Fibroblast of skin of right quadriceps (primary cell): ENCODE measurements at regions not wholly inside any gene's neighbourhood (a gene's known extent, or its start where the extent isn't known, plus 50 kb on each side); places are given as distances from the start of the nearest gene placed in this dataset.
A peak's percentile ranks its signal among the peaks of the same experiment; 100 is the strongest.

Experiments
- DNase-seq: peaks from one replicate; pipeline ENCODE4 v3.0.0-alpha.2; 2013

DNA sequence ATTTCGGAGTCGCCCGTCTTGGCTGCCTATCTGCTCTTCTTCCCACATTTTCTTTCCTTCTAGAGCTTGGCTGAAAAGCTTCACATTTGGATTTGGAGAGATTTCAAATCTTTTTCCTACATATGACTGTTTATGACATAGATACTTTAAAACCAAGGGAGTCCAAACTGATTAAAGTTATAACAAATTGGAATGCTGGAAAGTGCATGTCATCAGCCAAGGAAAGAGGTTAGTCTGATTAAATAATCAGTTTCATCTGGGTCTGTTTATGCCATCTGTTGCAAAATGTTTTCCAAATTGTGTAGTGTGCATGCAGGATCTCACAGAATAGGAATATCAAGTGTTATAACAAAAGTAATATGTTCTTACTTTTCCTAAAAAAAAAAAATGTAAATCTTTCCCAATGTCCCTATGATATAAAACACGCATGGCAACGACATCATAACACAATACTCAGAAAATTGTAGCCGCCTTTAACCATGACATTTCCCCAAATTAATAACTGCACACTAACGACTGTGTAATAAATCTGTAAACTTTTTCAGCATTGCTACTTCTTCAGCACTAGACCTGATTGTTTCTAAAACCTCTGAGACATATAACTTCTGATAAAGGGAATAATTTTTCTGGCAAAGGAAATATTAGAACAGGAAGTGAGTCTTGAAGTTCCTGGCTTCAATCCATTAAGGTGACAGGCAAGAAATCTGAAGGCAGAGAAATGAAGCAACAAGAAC is 230.2 kb upstream of the FOXQ1 start:
- DNase-seq, result peak; percentile 81

DNA sequence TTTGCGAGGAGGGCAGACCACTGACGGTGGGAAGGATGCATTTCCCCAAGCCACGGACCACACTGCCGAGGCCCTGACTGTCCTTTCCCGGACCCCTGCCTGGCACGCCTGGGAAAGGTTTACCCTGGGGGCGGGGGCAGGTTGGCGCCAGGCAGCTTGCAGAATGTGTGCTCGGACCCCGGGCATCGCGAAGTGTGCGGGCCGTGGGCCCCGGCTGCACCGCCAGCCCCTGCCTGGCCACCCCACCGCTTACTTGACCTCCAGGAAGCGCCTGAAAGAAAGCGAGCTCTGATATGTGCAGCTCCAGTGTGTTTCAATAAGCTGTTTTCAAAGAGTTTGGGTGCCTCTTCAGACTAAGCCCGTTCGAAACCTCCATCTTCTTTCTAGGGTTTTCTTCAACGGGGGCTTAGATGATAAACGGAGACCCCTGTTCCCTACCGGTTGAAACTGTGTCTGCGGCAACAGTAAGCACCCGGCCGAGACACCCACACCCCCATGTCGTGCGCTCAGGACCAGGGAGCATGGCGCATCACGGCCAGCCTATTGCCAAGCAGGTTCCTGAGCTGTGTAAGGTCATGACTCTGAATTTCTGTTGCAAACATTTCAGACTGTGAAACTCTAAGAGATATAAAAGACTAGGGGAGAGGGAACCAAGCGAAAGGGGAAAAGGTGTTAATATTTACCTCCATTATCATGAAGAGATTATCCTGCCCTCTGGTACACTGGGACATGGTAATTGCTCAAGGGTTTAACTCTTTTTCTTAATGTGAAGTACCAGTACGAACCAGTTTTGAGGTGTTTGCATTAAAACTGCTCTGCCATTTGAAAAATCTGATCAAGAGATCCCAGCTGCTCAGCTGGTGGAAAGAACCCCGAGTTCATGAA is 231.2 kb upstream of the FOXQ1 start:
- no peak for DNase-seq

GRCh38 chr6:1079525-1079924 is 232.4 kb upstream of the FOXQ1 start:
- no peak for DNase-seq

- no peak for DNase-seq
Observed at GRCh38 chr6:1077478-1078416, 234.2 kb upstream of the FOXQ1 start.

DNA sequence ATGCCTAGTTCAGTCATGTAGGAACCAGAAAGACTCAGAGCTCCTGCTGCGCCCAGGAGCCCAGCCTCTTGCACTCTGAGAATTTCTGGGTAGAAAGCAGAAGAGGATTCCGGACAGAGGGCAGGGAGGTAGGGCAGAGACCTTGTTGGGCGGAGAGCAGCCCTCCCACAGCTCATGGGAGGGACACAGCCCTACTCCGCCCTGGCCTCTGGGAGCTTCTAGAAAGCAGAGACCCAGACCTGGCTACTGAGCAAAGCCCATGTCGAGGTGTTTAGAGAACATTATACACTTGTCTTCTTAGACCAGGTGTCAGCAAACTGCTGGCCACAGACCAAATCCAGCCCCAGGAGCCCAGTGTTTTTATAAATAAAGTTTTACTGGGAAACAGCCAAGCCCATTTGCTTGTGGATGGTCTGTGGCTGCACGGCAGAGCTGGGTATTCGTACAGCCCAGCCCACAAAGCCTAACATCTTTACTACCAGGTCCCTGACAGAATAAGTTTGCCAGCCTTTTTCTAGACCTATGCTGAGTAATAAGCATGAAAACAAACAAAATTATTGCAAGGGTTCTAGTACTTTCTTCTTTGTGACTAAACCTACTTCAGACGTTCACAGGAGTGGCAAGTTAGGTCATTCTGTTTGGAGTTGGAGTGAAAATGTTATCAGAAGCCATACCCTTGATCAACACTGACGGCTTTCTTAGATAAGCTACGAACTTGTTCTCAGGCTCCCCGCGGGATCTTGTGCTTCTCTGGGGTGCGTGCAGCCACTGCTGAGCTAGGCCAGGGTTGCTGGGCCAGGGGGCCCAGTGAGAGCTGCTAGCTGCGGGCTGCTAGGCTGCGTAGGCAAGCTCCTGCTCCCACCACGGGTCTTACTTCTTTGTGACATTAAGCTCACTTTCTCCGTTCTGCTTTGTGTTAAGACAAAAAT is 235.1 kb upstream of the FOXQ1 start:
- no peak for DNase-seq

DNA sequence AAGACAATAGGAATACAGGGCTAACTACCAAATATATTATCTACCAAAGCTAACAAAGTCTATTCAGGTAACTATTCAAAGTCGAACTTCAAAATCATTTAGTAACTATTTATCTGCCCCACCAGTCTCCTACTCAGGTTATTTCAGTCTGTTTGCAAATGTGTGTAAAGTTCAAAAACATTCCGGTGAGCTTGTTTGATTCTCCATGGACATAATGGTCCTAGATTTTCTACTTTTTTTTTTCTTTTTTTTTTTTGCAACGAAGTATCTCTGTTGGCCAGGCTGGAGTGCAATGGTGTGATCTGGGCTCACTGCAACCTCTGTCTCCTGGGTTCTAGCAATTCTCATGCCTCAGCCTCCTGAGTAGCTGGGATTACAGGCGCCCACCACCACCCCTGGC is 236.0 kb upstream of the FOXQ1 start:
- DNase-seq, result no peak

DNA sequence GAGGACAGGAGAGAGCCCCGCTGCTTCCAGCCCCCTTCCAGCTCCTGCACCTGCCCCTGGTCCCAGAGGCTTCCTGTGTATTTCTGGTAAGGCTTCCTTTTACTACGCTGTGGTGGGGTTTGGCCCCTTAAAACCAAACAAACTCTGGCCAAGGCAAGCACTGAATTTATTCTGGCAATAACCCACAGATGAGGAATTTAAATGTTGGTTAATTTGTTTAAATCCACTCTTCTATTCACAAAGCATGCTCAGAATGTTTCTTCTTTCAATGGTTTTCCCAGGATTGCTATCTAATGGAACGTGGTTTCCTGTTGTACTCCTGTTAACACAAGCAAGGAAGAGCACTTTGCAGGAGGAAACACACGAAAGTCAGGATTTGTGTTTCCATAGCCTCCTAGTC is 236.5 kb upstream of the FOXQ1 start:
- no peak for DNase-seq

DNA sequence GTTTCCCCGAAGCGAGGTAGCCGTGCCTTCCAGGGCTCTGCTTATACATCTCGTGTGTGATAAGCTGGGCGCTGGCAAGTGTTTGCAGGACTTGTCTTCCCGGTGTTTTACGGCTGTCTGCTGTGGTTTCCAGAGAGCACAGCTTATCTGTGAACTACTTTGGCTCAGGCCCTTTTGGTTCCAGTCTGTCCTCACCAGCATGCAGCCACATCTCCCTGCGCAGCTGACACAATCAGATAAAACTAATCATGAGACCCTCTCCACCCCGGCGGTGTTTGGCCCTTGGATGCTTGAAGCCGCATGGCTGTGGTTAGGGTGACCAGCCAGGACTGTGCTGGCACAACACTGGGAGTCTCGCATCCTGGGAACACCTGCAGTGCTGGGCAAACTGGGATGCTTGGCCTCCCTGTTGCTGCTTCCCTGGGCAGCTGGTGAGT is 241.8 kb upstream of the FOXQ1 start:
- DNase-seq, result no peak

DNA sequence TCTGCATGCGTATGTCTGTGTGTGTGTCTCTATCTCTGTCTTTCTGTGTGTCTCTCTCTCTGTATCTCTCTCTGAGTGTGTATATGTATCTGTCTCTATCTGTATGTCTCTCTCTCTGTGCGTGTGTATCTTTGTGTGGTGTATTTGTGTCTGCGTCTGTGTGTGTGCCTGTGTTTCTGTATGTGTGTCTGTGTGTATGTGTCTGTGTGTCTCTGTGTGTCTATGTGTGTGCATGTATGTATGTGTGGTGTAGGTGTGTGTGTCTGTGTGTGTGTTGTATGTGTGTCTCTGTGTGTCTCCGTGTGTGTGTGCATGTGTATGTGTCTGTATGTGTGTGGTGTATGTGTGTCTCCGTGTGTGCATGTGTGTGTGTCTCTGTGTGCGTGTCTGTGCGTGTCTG is 243.0 kb upstream of the FOXQ1 start:
- DNase-seq, result no peak

GRCh38 chr6:1068068-1068467 is 243.8 kb upstream of the FOXQ1 start:
- no peak for DNase-seq

- no peak for DNase-seq
Observed at GRCh38 chr6:1067346-1067745, 244.6 kb upstream of the FOXQ1 start.

DNA sequence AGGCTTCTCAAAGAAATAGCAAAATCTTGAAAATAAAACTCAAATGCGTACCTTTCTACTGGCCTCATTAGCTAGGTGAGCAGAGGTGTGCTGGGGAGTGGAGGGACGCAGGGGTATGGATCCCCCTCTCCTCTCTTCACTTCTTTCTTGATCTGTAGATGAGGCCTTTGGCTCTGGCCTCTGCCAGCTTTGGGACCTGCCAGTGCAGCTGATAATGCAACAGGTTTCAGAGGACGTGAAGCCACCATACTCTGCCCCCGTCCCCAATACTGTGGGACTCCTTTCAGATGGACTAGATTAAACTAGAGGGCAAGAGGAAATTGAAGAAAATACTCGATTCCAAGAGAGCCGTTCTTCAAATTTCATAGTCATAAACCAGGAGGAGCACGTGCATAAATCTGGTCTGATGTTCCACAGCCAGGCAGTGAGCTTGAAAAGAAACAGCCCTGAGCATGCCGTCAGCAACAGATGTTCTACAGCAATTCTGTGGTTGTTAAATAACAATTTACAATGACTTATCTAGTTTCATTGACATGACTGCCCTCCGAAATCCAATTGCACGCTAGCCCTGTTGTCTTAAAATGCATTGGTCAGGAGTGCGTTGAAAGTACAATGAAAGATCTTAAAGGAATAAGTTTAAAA is 245.3 kb upstream of the FOXQ1 start:
- DNase-seq, result no peak

- no peak for DNase-seq
Observed at GRCh38 chr6:1065986-1066385, 245.9 kb upstream of the FOXQ1 start.

DNA sequence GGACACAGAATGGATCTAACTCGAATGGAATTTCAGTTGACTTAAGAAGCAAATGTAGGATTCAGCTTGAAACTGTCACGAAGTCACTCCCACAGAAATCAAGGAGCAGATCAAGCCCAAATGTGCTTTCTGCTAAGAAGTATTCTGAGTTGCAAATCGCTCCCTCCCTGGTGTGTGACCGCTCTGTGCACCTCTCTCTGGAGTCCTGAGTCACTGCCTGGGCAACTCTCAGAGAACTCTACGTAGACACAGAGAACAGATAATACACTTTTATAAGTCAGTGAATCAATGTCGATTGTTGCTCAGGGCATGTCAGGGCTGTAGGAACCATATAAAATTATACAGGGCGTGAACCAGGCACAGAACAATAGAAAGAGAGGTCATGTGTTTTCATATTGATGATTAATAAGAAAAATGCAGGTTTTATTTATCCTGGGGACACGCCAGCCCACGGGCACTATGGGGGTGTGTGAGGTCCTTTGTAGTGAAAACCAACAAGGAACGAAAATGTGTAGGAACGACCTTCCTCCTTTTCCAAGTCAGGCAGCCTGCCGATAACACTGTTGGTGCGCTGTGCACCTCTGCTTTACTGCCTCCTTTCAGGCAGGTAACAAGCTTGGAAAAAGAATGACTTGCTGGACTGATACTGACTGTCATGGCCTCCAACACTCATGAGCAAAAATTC is 248.1 kb upstream of the FOXQ1 start:
- DNase-seq, result peak; percentile 11

DNA sequence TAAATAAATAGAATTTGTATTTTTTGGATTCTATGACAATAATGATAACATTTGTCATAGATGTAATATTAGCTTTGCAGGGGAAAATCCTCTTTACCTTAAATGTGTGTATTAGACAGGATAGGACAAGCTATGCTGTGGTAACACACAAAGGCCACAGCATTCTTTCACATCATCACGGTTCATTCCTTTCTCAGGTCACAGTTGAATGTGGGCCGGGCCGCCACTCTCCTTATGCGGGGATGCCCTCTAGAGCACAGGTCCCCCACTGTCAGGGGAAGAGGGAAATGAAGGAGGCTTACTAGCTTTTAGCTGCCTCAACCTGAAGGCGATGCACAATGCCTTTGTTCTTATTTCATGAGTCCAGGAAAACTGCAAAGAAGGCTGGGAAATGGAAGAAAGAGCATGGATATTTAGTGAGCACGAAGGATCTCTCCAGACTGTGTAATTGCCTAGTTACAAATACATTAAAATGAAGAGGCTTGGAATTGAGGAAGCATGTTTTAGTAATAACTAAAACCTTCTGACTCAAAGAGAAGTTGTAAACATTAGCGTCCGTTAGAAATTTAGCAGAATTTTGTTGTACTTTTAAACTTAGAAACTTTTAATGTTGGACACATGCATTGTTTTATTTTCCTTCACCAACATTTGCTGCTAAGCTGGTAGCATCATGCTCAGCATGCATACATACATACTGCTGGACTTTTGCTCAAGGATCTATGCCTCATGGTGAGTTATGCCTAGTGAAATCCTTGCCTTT is 248.9 kb upstream of the FOXQ1 start:
- peak; percentile 24 for DNase-seq

DNA sequence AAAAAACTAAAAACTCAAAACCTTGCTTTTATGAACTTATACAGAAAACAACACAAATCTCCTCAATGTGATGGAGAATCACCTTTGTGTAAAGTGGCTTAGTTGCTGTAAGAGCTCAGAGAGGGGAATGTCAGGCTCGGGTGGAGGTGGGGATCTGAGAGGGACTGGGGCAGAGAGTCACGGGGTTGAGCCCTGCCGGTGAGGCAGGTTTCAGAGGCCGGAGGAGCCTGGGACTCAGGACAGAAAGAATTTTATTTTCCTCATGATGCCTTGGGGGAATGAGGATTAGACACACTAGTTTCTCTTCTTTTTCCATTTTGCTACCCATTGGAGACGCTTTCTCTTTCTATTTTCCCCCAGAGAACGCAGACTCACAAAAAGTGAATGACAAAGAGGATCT is 252.3 kb upstream of the FOXQ1 start:
- DNase-seq, result no peak

GRCh38 chr6:1057490-1058135 is 254.3 kb upstream of the FOXQ1 start:
- DNase-seq, result no peak

- no peak for DNase-seq
Observed at GRCh38 chr6:1055015-1055921, 256.6 kb upstream of the FOXQ1 start.
